ENCODE measurements at regions not wholly inside any gene's neighbourhood (a gene's known extent, or its start where the extent isn't known, plus 50 kb on each side); places are given as distances from the start of the nearest gene placed in this dataset.
A peak's percentile ranks its signal among the peaks of the same experiment; 100 is the strongest.

DNA sequence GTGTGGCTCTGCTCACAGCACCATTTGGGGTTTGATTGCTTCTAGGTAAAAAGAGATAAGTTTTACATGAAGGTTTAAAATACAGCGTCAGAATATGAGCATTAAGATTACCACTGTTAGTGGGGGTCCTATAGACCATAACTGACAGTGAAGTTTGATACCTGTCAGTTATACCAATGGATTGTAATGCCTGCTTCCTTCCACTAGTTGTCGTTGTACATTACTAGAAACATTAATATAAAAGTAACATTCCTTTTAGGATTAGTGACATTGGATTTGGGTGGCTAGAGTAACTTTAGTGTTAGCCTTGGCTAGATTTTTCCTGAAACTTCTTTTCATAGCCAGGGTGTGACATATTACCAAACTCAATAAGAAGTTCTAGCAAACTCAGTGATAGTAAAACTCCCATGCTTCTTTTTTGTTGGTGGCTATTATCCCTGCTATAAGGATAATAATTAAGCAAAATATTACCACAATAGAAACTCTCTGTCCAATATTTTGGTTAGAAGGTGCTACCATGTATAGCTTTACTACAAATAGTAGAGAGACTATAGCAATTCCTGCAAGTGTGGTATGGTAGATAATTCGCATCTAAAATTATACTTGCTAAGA lies 57.1 kb downstream of the FAM181B start:
- DNase-seq: no peak

DNA sequence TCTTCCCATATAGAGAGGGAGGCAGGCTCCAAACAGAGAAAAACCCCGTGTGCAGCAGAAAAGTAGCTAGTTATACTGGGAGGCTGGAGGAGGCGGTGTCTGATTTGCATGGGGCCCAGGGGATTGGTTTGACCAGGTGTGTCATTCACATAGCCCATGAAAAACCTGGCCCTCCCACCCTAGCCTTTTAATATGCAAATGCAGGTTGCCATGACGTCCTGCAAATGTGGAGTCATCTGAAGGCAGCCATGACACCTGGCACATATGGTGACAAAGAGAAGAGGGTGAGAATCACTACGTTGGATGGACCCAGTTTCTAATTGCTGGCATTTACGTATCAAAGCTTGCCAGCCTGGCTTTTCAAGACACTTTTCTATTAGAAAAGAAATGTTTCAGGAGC lies 57.8 kb downstream of the FAM181B start:
- DNase-seq: no peak

DNA sequence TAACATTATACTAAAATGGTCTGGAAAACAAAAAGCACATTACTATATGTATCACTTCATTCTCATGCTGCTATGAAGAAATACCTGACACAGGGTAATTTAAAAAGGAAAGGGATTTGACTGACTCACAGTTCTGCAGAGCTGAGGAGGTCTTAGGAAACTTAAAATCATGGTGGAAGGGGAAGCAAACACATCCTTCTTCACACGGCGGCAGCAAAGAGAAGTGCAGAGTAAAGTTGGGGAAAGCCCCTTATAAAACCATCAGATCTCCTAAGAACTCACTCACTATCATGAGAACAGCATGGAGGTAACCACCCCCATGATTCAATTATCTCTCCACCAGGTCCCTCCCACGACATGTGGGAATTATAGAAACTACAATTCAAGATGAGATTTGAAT lies 60.0 kb downstream of the FAM181B start:
- DNase-seq: no peak

DNA sequence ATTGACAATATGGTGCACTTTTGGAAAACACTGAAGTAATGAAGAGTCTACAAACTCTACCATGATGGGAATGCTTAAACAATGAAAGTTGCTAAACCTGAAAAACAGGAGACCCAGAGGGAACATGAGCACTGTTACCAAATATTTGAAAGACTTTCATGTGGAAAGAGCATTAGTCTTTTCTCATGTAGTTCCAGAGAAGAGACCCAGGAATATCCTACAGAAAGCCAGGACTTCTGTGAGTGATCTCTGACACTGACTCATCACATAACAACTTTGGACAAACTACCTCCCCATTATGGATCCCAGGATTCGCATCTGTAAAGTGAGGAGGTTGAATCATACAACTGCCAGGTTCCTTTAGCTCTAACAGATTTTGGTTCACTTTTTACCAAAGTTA lies 62.2 kb downstream of the FAM181B start:
- no peak for DNase-seq

DNA sequence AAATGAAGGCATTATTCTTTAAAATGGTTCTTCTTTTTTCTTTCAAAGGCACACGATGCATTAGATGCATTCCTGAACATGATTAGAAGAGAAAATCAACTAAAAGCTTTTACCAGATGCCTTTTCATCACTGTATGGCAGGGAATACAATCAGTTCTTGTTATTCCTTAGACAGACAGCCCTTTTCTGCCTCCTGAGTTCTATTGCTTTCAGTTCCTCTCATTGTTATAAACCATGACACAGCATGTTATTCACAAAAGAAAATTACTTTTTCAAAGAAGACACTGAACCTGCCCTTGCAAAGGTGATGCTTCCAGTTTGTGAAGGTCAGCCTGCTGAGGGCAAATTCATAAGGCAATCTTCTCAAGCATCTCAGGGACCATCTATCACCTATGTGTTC lies 70.1 kb downstream of the FAM181B start:
- DNase-seq: no peak

DNA sequence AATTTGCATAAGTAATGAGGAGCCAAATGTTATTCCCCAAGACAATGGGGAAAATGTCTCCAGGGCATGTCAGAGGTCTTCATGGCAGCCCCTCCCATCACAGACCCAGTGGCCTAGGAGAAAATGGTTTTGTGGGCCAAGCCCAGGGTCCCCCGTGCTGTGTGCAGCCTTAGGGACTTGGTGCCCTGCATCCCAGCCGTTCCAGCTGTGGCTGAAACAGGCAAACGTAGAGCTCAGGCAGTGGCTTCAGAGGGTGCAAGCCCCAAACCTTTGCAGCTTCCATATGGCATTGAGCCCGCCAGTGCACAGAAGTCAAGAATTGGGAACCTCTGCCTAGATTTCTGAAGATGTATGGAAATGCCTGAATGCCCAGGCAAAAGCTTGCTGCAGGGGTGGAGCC lies 79.9 kb downstream of the FAM181B start:
- DNase-seq: no peak

DNA sequence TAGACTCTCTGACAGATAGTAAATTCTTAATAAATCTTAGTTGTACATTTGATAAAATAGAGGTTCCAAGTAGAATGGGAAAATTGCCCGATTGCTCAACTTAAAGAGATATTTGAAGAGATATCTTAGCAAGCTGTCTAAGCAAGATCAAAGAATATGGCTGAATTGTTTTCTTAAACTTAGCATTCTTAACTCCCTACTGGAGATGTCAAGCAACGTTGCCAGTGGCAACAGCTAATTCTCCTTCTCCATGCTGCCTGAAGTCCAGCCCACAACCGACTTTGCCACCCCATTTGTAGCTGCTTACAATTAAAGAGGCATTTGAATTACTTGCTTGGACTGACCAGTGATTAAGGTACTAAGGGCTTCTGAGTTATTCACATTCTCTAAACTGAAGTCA lies 94.4 kb downstream of the FAM181B start:
- no peak for DNase-seq

DNA sequence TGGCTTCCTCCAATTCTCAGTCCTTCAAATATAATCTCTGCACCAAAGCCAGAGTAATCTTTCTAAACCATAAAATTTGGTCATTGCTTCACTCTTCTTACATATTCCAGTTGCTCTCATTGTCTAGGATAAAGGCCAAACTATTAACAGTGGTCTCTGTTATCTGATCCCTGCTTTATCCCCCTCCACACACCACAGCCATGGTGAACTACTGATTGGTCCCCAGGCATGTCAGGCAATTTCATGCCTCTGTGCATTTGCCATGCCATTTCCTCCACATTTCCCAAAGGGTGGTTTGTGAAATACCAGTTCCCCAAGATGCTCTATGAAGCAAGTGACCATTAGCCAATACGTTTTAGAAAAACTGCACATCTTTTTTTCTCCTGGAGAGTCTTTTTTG lies 97.0 kb downstream of the FAM181B start:
- DNase-seq: no peak

DNA sequence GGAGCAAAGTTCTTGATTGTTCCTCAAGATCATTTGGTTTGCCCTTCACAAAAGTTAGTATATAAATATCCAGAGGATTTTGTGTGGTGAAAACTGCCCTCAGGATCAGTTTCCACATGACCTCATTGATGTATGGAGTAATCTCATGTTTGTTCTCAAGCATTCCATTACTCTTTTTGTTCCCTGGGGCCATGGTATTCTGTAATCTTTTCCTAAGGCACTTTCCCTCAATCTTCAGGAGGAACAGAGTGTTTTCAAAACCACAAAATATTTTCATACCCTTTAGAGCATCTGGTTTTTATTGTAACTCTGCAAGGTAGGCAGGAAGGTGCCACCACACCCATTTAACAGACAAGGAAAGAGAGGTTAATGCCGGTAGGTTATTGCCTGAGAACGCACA lies 99.6 kb downstream of the FAM181B start:
- DNase-seq: no peak

DNA sequence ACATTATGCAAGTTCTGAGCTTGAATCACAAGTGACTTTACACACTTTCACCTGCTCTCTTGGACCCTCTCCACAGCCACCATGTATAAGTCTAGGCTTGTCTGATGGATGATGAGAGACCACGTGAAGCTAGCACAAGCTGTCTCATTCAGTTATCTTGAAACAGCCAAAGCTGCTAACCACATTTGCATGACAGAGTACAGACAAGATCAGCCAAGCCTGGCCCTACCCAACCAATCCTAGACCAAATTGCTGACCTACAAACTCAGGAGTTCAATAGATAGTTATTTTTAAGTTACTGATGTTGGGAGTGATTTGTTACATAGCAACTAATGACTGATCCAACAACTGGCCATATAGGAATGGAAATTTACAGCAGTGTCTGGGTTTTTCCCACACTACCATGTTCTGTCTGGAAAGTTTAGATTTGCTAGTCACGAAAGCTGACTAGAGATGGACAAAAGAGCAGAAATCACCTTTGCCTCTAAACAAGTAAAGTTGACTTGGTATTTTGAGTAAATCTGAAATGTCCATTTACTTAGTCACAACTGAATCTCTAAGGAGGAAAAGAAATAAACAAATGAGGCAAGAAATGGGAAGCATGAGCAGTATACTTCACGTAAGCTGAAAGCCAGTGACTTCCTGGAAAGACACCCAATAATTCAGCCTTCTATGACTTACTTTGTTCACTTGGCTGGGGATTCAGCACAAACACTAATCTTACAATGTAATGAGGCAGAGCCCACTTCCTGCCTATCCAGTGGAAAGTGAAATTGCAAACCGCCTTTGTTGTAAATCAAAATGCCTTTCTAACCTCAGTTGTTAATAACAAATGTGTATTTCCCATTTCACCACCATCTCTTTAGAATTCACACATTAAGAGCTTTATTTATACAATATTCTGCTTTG lies 101.7 kb downstream of the FAM181B start:
- no peak for DNase-seq

DNA sequence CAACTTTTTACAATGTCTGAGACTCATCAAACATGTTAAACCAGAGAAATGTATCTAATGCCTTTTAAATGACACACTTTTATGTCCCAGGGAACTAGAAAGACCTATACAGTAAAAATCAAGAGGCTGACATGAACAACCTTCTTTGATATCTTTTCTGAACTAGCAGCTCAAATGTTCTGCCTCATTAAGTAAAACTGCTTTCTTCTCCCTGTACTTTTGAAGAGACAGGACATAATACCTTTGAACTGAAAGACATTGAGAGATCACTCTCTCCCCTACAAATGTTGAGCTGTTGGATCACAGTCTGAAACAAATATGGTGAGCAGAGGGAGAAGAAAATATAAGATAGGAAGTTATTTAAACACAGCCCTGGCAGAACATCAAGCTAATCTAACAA lies 123.0 kb downstream of the FAM181B start:
- no peak for DNase-seq

DNA sequence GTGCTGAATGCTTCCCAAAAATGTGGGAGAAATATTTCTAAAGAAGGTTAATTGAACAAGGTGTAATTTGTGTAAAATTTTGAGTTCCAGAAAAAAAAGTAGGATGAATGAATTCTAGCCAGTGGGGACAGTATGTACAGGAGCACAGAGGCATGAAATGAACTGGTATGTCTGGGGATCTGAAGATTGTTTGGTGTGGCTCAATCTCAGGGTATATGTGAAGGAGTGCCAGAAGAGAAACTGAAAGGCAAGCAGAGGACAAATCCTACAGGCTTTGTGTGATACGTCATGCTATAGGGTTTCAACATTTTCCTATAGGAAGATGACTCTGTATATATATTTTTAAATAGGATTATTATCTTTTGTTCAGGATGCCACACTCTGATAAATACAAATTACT lies 126.9 kb downstream of the FAM181B start:
- DNase-seq: no peak

DNA sequence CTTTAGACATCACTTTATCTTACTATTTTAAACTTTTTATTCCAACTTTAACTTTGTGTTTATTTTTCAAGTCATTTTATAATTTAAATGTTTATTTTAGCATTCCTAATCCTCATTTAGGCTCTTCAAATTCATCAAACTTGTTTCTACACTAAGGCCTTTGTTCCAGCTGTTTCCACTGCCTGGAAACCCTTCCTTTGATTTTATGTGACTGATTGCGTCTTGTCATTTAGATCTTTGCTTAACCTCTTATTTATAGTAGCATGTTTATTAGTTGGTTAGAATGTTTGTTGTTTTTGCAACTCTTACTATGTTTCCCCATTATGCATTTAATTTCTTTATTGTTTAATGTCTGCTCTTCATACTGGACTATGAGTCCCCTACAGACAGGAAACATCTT lies 132.0 kb downstream of the FAM181B start:
- DNase-seq: no peak

DNA sequence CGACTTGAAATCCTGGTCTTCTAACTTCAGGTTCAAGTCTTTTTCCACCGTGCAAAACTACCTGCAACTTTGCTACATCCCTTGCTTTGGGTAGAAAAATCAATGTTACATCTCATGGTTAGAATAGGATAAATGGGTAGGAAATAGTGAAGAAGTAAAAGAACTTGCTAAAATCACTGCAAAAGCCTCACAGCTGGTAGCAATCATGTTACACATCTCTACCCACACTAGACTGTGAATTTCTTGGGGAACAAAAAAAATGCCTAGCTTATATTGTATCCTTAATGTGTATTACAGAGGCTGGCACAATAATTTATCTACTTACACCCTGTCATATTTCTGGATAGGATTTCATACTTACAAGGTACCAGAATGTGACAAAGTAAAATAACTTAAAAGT lies 133.8 kb downstream of the FAM181B start:
- no peak for DNase-seq

DNA sequence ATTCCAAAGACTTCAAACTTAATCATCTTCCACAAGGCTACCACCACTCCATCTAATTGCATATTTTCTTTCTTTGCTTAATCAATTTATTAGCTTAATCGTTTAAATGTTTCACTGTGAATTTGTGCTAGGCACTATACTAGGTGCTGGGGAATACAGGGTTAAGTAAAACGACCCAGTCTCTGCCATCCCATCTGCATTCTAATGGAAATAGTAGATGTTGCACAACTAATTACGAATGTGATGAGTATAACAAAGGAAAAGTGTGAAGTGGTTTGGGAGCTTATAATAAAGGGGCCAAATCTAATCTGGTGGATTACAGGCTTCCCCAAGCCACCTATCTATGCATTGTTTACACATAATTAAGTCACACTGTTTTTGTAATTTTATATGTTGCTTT lies 147.1 kb downstream of the FAM181B start:
- no peak for DNase-seq

DNA sequence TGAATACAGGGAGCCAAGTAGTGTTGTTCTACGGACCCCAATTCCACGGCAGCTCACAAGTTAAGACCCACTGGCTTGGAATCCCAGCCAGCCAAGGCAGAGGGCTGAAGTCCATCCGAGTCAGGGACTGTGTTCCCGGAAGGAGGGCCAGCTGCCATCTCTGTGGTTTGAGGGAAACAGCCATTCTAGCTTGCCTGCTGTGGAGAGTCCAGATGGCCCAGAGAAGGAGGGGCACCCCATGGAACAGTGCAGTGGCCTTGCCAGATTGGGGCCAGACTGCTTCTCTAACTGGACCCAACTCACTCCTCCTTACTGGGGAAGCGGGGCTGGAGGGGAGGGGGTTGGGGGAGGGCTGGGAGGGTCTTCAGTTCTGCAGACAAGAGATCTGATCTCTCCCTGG lies 156.4 kb downstream of the FAM181B start:
- DNase-seq: no peak

DNA sequence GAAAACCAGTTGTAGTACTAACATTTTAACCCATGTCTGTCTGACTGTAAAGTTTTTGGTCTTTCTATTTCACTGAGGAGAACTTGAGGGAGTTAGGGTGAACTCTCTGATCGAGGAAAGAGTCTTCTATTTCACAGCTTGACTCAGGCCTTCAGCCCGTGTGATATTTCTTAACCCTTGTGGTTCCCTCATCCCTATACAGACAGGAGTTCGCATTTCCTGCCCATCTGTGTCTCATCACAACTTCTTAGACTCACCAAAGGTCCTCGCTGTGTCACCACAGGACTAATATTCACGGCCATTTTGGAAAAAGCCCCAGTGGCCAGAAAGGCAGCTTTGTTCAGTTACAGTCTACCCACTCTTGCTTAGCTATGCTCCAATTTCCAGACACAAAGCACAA lies 172.8 kb downstream of the FAM181B start:
- no peak for DNase-seq

DNA sequence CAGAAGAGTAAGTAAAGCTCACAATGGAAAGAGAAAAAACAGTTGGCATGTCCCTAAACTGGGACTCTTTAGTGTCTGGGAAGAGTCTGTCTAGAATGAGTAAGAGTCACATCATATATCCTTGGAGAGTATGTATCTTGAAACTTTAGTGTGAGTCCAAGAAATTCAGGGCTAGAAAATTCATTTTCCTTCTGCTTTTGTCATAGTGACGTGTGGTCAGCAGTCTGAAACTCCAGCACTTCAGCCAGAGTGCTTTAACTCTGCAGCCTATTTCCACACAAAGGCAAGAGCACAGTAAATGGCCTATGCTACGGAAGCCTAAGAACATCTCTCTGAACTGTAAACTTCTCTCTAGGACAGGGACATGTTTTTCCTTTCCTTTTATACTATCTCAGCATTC lies 174.1 kb downstream of the FAM181B start:
- DNase-seq: no peak

DNA sequence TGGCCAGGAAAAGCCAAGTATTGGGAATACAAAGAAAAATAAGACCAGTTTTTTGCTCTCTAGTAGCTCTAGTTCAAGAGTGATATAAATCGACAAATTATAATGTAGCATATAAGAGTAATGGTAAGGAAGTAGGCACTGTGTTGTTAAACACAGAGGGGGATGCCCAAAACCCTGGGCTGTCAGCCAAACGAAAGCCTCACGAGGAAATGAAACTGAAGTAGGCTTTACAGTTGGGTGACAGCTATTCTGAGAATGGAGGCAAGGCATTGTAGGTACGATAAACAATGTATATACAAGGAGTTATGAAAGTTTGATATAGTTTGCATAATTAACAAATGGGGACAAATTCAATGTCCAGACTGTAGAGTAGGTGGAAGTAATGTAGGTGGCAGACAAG lies 176.4 kb downstream of the FAM181B start:
- DNase-seq: peak in 1 of 2 donors; percentile 36

DNA sequence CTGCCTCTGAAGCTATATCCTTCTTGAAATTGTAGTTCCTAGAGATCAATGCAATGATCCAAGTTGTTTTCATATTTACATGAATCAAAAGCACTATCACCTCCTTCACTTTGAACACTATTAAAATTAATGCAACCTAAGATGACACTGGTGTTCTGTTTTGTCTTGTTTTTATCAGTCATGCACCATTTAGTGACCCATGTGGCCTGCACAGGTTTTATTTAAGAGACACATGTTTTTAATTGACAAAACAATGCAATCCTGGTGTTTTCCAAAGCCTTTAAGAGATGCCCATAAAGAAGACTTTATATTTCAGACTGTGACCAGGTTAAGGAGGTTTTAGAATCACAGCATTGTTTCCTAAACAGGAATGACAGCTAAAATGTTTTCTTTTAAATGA lies 177.5 kb downstream of the FAM181B start:
- DNase-seq: no peak

DNA sequence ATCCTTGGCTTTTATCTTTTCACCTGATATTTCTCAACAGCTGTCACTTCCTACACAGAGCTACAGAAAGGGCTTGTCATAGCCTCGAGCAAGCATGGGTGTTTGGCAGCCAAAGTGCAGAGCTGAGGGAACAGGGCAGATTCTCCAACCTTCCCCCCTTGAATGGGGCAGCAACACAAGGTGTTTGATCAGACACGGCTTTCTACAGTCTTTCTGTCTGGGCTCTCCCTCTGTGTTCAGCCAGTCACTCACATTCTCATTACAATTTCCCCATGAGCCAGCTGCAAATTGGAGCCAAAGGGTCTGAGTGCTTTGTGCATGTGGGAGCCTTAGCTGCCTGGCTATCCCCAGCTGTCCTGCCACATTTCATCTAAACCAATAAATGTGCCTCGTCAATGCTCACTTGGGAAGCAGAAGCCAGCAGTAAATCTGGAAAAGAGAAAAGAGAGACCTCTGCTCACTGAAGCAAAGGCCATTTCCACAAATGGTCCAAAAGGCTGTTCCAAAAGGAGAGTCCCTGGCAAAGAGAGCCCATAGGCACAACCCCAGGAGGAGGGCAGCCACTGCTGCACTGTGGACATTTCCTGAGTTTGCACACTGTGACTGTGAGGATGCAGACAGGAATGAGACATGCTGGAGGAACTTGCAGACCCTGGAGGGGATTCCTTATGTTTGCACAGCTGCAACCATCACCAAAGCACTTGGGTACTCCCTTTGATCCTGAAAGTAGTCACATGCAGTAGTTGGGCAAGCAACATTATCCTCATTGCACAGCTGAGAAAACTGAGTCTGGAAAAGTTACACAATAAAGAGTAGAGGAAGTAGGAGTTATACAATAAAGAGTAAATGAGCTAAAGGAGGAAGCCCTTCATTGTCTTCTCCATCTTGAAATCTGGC lies 186.8 kb downstream of the FAM181B start:
- no peak for DNase-seq

DNA sequence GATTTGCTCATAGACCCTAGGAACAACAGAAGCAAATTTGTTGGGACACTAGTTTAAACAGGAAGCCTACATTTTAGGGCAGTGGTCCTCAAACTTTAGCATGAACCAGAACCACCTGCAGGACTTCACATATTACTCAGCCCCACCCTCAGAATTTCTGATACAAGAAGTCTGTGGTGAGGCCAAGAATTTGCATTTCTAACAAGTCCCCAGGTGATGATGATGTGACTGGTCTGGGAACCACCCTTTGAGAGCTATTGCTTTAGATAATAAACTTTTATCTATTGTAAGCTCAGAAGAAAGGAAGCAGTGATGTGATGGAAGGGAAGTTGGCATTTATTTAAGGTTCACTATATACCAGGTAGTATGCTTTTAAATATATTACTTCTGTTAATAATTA lies 194.0 kb downstream of the FAM181B start:
- DNase-seq: no peak

DNA sequence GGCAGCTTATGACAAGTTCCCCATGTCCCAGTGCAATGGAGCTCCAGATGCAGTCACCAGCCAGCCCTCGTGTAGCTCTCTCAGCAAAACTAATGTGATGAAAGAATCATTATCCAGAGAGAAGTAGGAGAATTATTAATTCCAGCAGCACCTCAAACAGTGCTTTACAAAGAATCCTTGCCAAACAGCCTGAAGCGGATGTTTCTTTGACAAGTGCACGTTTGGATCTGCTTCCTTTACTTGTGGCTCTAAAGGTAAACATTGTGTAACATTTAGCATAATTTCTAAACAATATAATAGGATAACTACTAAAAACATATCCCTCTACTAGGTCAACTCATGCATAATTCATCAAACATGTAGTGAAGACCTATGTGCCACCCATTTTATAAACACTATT lies 197.0 kb downstream of the FAM181B start:
- no peak for DNase-seq
